ENCODE measurements at regions not wholly inside any gene's neighbourhood (a gene's known extent, or its start where the extent isn't known, plus 50 kb on each side); places are given as distances from the start of the nearest gene placed in this dataset.

- Histone ChIP-seq H3K27me3 (ENCODE audit: control insufficient read depth, insufficient read depth, low read length, poor library complexity, severe bottlenecking) (no peaks in the 10 kb centered on the region), H3K36me3 (ENCODE audit: control insufficient read depth, insufficient read depth, low read length) (no peaks in the 10 kb centered on the region), H3K4me1 (ENCODE audit: control insufficient read depth, insufficient read depth, low read length) (no peaks in the 10 kb centered on the region), H3K4me3 (ENCODE audit: insufficient read depth, low read depth, low read length) (no peak overlapping the region), H3K27ac (ENCODE audit: insufficient read depth, low read depth, low read length, poor library complexity, severe bottlenecking) (no peak overlapping the region), H3K9me3 (ENCODE audit: control insufficient read depth, low read length) (no peaks in the 10 kb centered on the region)
- 83 to 87% methylated on average over 9 to 10 of the region's 10 CpGs for WGBS, 2 experiments
Observed at GRCh38 chr1:55555956-55556725, 341.0 kb upstream of the USP24 start.

GRCh38 chr1:55554611-55555010 is 339.4 kb upstream of the USP24 start:
- WGBS, 2 experiments = 90 to 95% methylated on average over 3 of the region's 3 CpGs
- Histone ChIP-seq H3K4me3 (ENCODE audit: insufficient read depth, low read depth, low read length) (no peak overlapping the region), H3K9me3 (ENCODE audit: control insufficient read depth, low read length) (no peaks in the 10 kb centered on the region), H3K36me3 (ENCODE audit: control insufficient read depth, insufficient read depth, low read length) (no peaks in the 10 kb centered on the region), H3K4me1 (ENCODE audit: control insufficient read depth, insufficient read depth, low read length) (no peaks in the 10 kb centered on the region), H3K27ac (ENCODE audit: insufficient read depth, low read depth, low read length, poor library complexity, severe bottlenecking) (no peak overlapping the region), H3K27me3 (ENCODE audit: control insufficient read depth, insufficient read depth, low read length, poor library complexity, severe bottlenecking) (no peaks in the 10 kb centered on the region)

- no peak overlapping the region for H3K27ac ChIP-seq (ENCODE audit: insufficient read depth, low read depth, low read length, poor library complexity, severe bottlenecking)
- H3K9me3 ChIP-seq (ENCODE audit: control insufficient read depth, low read length) = no peaks in the 10 kb centered on the region
Observed at GRCh38 chr1:55552636-55553035, 337.5 kb upstream of the USP24 start.

DNA sequence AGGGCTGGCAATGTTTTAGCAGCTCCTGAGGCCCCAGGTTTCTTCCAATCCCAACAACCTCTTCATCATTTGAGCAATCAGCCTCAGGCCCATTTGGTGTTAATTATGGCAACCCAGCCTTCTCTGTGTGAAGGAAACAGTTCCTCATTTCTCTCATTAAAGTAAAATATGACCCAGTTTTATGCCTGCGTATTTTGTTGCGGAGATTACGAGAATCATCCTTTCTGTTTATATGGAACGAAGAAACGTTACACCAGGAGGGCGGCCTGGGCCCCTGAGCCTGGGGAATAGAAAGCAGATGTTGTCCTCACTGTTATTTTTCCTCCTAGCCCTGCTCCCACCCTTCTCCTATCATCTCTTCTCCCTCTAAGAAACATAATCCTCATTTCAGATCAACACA is 332.2 kb upstream of the USP24 start:
- Histone ChIP-seq H3K27ac (ENCODE audit: insufficient read depth, low read depth, low read length, poor library complexity, severe bottlenecking) (no peak overlapping the region), H3K36me3 (ENCODE audit: control insufficient read depth, insufficient read depth, low read length) (no peaks in the 10 kb centered on the region), H3K9me3 (ENCODE audit: control insufficient read depth, low read length) (no peaks in the 10 kb centered on the region), H3K4me3 (ENCODE audit: insufficient read depth, low read depth, low read length) (no peak overlapping the region), H3K4me1 (ENCODE audit: control insufficient read depth, insufficient read depth, low read length) (no peaks in the 10 kb centered on the region), H3K27me3 (ENCODE audit: control insufficient read depth, insufficient read depth, low read length, poor library complexity, severe bottlenecking) (no peaks in the 10 kb centered on the region)
- WGBS, 2 experiments = 95 to 98% methylated on average over 6 of the region's 6 CpGs

More at GRCh38 chr1:55552636-55553035, 337.5 kb upstream of the USP24 start:
- 91 to 93% methylated on average over 3 of the region's 3 CpGs for WGBS, 2 experiments
- H3K36me3 ChIP-seq (ENCODE audit: control insufficient read depth, insufficient read depth, low read length) = no peaks in the 10 kb centered on the region
- H3K4me3 ChIP-seq (ENCODE audit: insufficient read depth, low read depth, low read length) = no peak overlapping the region
- H3K4me1 ChIP-seq (ENCODE audit: control insufficient read depth, insufficient read depth, low read length) = no peaks in the 10 kb centered on the region
- H3K27me3 ChIP-seq (ENCODE audit: control insufficient read depth, insufficient read depth, low read length, poor library complexity, severe bottlenecking) = no peaks in the 10 kb centered on the region

GRCh38 chr1:55546553-55546952 is 331.4 kb upstream of the USP24 start:
- Histone ChIP-seq H3K4me3 (ENCODE audit: insufficient read depth, low read depth, low read length) (no peak overlapping the region), H3K9me3 (ENCODE audit: control insufficient read depth, low read length) (no peaks in the 10 kb centered on the region), H3K36me3 (ENCODE audit: control insufficient read depth, insufficient read depth, low read length) (no peaks in the 10 kb centered on the region), H3K4me1 (ENCODE audit: control insufficient read depth, insufficient read depth, low read length) (no peaks in the 10 kb centered on the region), H3K27me3 (ENCODE audit: control insufficient read depth, insufficient read depth, low read length, poor library complexity, severe bottlenecking) (no peaks in the 10 kb centered on the region), H3K27ac (ENCODE audit: insufficient read depth, low read depth, low read length, poor library complexity, severe bottlenecking) (no peak overlapping the region)
- 93 to 97% methylated on average over 1 of the region's 1 CpG for WGBS, 2 experiments

DNA sequence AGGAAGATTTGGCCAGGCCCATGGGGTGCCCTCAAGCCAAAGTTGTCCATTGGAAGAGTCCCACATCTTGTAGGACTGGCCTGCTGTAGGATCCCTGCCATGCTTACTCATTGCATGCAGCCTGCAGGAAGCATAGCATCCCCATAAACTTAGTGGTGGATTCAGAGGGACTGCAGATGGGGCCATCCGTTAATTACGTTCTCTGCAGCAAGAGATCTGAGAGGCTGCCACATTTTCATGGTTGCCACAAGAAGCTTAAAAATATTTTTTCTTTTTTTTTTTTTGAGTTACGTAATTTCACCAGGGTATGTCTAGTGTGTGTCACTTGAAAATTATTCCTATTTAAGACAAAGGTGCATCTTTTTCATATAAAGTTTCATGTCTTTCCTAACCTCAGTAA is 329.7 kb upstream of the USP24 start:
- WGBS, 2 experiments = 92 to 95% methylated on average over 2 of the region's 3 CpGs
- Histone ChIP-seq H3K27me3 (ENCODE audit: control insufficient read depth, insufficient read depth, low read length, poor library complexity, severe bottlenecking) (no peaks in the 10 kb centered on the region), H3K4me1 (ENCODE audit: control insufficient read depth, insufficient read depth, low read length) (no peaks in the 10 kb centered on the region), H3K9me3 (ENCODE audit: control insufficient read depth, low read length) (no peaks in the 10 kb centered on the region), H3K4me3 (ENCODE audit: insufficient read depth, low read depth, low read length) (no peak overlapping the region), H3K36me3 (ENCODE audit: control insufficient read depth, insufficient read depth, low read length) (no peaks in the 10 kb centered on the region), H3K27ac (ENCODE audit: insufficient read depth, low read depth, low read length, poor library complexity, severe bottlenecking) (no peak overlapping the region)

- no peak overlapping the region for H3K27ac ChIP-seq (ENCODE audit: insufficient read depth, low read depth, low read length, poor library complexity, severe bottlenecking)
- no peaks in the 10 kb centered on the region for H3K27me3 ChIP-seq (ENCODE audit: control insufficient read depth, insufficient read depth, low read length, poor library complexity, severe bottlenecking)
- H3K4me1 ChIP-seq (ENCODE audit: control insufficient read depth, insufficient read depth, low read length) = no peaks in the 10 kb centered on the region
- H3K9me3 ChIP-seq (ENCODE audit: control insufficient read depth, low read length) = no peaks in the 10 kb centered on the region
- no peaks in the 10 kb centered on the region for H3K36me3 ChIP-seq (ENCODE audit: control insufficient read depth, insufficient read depth, low read length)
- H3K4me3 ChIP-seq (ENCODE audit: insufficient read depth, low read depth, low read length) = no peak overlapping the region
Observed at GRCh38 chr1:55542901-55543504, 327.8 kb upstream of the USP24 start.

DNA sequence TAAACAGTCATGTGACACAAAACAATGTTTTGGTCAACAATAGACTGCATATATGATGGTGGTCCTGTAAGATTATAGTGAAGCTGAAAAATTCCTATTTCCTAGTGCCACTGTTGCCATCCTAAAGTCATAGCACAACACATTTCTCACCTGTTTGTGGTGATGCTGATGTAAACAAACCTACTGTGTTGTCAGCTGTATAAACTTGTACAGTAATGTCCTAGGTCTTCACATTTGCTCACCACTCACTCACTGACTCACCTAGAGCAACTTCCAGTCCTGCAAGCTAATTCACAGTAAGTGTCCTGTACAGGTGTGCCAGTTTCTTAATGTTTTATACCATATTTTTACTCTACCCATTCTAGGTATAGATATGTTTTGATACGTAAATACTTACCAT is 326.1 kb upstream of the USP24 start:
- no peak overlapping the region for H3K4me3 ChIP-seq (ENCODE audit: insufficient read depth, low read depth, low read length)
- no peaks in the 10 kb centered on the region for H3K36me3 ChIP-seq (ENCODE audit: control insufficient read depth, insufficient read depth, low read length)
- H3K27ac ChIP-seq (ENCODE audit: insufficient read depth, low read depth, low read length, poor library complexity, severe bottlenecking) = no peak overlapping the region
- no peaks in the 10 kb centered on the region for H3K4me1 ChIP-seq (ENCODE audit: control insufficient read depth, insufficient read depth, low read length)
- WGBS, 2 experiments = 78% methylated on average over 1 of the region's 1 CpG; no CpG with 5 or more reads in 1 of the 2 experiments
- no peaks in the 10 kb centered on the region for H3K27me3 ChIP-seq (ENCODE audit: control insufficient read depth, insufficient read depth, low read length, poor library complexity, severe bottlenecking)
- no peaks in the 10 kb centered on the region for H3K9me3 ChIP-seq (ENCODE audit: control insufficient read depth, low read length)

DNA sequence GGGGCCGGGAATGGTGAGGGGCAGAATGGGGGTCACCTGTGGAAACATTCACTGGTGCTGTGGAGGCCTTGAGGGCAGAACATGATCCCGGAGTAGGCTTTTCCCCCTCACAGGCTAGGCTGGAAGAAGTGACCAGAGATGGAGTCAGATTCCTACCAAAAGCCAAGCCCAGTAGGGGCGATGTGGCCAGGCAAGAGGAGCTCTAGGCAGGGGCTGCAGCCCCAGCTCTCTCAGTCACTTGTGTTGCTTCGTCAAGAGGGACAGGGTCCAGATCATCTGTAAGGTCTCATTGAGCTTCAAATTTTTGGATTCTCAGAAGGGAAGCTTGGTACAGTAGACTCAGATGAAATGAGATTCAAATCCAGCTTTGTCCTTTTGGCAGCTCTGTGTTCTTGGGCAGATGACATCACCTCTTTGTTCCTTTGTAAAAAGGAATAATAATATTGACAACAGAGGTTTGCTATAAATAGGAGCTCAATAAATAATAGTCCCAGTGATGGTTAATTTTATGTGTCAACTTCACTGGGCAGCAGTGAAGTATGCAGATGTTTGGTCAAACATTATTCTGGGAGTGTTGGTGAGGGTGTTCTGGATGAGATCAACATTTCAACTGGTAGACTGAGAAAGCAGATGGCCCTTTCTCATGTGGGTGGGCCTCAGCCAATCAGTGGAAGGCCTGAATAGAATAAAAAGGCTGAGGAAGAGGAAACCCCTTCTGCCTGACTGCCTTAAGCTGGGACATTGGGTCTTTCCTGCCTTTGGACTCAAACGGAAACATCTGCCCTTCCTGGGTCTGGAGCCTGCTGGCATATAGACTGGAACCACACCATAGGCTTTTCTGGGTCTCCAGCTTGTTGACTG is 324.7 kb upstream of the USP24 start:
- Histone ChIP-seq H3K9me3 (ENCODE audit: control insufficient read depth, low read length) (no peaks in the 10 kb centered on the region), H3K4me3 (ENCODE audit: insufficient read depth, low read depth, low read length) (no peak overlapping the region), H3K36me3 (ENCODE audit: control insufficient read depth, insufficient read depth, low read length) (no peaks in the 10 kb centered on the region), H3K27ac (ENCODE audit: insufficient read depth, low read depth, low read length, poor library complexity, severe bottlenecking) (no peak overlapping the region), H3K27me3 (ENCODE audit: control insufficient read depth, insufficient read depth, low read length, poor library complexity, severe bottlenecking) (no peaks in the 10 kb centered on the region), H3K4me1 (ENCODE audit: control insufficient read depth, insufficient read depth, low read length) (no peaks in the 10 kb centered on the region)
- 91 to 92% methylated on average over 5 of the region's 5 CpGs for WGBS, 2 experiments

DNA sequence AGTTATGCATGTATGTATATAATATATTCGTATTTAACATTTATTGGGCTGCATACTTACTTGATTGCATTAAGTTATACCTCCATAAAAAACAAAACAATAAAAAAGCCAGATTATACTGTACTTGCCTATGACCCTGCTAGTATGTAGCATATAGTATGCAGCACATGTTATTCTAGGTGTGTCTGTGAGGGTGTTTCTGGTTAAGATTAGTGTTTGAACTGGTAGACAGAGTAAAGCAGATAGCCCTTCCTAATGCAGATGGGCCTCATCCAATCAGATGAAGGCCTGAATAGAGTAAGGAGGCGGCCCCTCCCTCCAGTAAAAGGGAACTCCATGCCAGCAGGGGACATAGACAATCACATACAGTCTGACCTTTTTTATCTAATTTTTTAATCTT is 323.3 kb upstream of the USP24 start:
- Histone ChIP-seq H3K4me3 (ENCODE audit: insufficient read depth, low read depth, low read length) (no peak overlapping the region), H3K9me3 (ENCODE audit: control insufficient read depth, low read length) (no peaks in the 10 kb centered on the region), H3K36me3 (ENCODE audit: control insufficient read depth, insufficient read depth, low read length) (no peaks in the 10 kb centered on the region), H3K27me3 (ENCODE audit: control insufficient read depth, insufficient read depth, low read length, poor library complexity, severe bottlenecking) (no peaks in the 10 kb centered on the region), H3K27ac (ENCODE audit: insufficient read depth, low read depth, low read length, poor library complexity, severe bottlenecking) (no peak overlapping the region), H3K4me1 (ENCODE audit: control insufficient read depth, insufficient read depth, low read length) (no peaks in the 10 kb centered on the region)
- 70 to 88% methylated on average over 1 of the region's 2 CpGs for WGBS, 2 experiments

Data from ectodermal cell (in vitro differentiated cells).